ENCODE measurements at regions not wholly inside any gene's neighbourhood (a gene's known extent, or its start where the extent isn't known, plus 50 kb on each side); places are given as distances from the start of the nearest gene placed in this dataset.

GRCh38 chr2:64262071-64262470 is 117.9 kb upstream of the PELI1 start:
- TF ChIP-seq POLR2AphosphoS5 (IDR thresholded peaks at IDR 0.05; ENCODE audit: low read depth, low read length) (no peak), FOXP2 (optimal IDR thresholded peaks at IDR 0.05; ENCODE audit: borderline replicate concordance, extremely low read depth, extremely low read length, insufficient read depth) (no peak)
- TF ChIP-seq, protein P1, sequence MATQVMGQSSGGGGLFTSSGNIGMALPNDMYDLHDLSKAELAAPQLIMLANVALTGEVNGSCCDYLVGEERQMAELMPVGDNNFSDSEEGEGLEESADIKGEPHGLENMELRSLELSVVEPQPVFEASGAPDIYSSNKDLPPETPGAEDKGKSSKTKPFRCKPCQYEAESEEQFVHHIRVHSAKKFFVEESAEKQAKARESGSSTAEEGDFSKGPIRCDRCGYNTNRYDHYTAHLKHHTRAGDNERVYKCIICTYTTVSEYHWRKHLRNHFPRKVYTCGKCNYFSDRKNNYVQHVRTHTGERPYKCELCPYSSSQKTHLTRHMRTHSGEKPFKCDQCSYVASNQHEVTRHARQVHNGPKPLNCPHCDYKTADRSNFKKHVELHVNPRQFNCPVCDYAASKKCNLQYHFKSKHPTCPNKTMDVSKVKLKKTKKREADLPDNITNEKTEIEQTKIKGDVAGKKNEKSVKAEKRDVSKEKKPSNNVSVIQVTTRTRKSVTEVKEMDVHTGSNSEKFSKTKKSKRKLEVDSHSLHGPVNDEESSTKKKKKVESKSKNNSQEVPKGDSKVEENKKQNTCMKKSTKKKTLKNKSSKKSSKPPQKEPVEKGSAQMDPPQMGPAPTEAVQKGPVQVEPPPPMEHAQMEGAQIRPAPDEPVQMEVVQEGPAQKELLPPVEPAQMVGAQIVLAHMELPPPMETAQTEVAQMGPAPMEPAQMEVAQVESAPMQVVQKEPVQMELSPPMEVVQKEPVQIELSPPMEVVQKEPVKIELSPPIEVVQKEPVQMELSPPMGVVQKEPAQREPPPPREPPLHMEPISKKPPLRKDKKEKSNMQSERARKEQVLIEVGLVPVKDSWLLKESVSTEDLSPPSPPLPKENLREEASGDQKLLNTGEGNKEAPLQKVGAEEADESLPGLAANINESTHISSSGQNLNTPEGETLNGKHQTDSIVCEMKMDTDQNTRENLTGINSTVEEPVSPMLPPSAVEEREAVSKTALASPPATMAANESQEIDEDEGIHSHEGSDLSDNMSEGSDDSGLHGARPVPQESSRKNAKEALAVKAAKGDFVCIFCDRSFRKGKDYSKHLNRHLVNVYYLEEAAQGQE (IDR thresholded peaks at IDR 0.05; ENCODE audit: insufficient read depth in 1 of 2, low read depth in 2 of 2, low read length in 2 of 2): no peak

Measured in PFSK-1 (cell line).